H9 (cell line): ENCODE measurements at regions not wholly inside any gene's neighbourhood (a gene's known extent, or its start where the extent isn't known, plus 50 kb on each side); places are given as distances from the start of the nearest gene placed in this dataset.

Experiments
- DNase-seq: peaks from one replicate; pipeline ENCODE4 v3.0.0-alpha.2; 2017
- H2AFZ ChIP-seq: one replicate; pipeline ENCODE4 v1.6.1; 2013; ENCODE audit warnings: mild to moderate bottlenecking, low read length, control low read depth, moderate library complexity
- H2AK5ac ChIP-seq: 2 replicates; pipeline ENCODE4 v1.6.1; 2013; ENCODE audit warnings: low read length, control low read depth, mixed read lengths; ENCODE audit not compliant: insufficient read length
- H2BK120ac ChIP-seq: one replicate; pipeline ENCODE4 v1.6.1; 2013; ENCODE audit warnings: low read depth, mild to moderate bottlenecking, low read length, control low read depth, inconsistent platforms; ENCODE audit not compliant: poor library complexity, severe bottlenecking
- H2BK12ac ChIP-seq: 2 replicates; pipeline ENCODE4 v1.6.1; 2013; ENCODE audit warnings: low read length, control low read depth, mixed read lengths, low read depth; ENCODE audit not compliant: insufficient read length
- H2BK15ac ChIP-seq: 2 replicates; pipeline ENCODE4 v1.6.1; 2013; ENCODE audit warnings: low read depth, low read length, control low read depth
- H2BK20ac ChIP-seq: one replicate; pipeline ENCODE4 v1.6.1; 2013; ENCODE audit warnings: low read depth, mild to moderate bottlenecking, low read length, control low read depth, inconsistent platforms; ENCODE audit not compliant: poor library complexity, severe bottlenecking
- H2BK5ac ChIP-seq: 2 replicates; pipeline ENCODE4 v1.6.1; 2013; ENCODE audit warnings: low read length, control low read depth, mixed read lengths; ENCODE audit not compliant: insufficient read length
- H3K14ac ChIP-seq: 2 replicates; pipeline ENCODE4 v1.6.1; 2013; ENCODE audit warnings: low read length, control low read depth; ENCODE audit not compliant: insufficient read depth
- H3K18ac ChIP-seq: 2 replicates; pipeline ENCODE4 v1.6.1; 2013; ENCODE audit warnings: low read depth, mild to moderate bottlenecking, mixed read lengths, low read length, control low read depth; ENCODE audit not compliant: insufficient read length
- H3K23ac ChIP-seq: 2 replicates; pipeline ENCODE4 v1.6.1; 2013; ENCODE audit warnings: low read length, control low read depth, mixed read lengths, low read depth; ENCODE audit not compliant: insufficient read length
- H3K23me2 ChIP-seq: 2 replicates; pipeline ENCODE4 v1.6.1; 2013; ENCODE audit warnings: low read depth, mild to moderate bottlenecking, mixed read lengths, low read length, control low read depth; ENCODE audit not compliant: insufficient read length, poor library complexity, severe bottlenecking
- H3K27ac ChIP-seq: 2 replicates; pipeline ENCODE4 v1.5.1; 2013; ENCODE audit warnings: low read length, control low read depth, mixed read lengths, low read depth; ENCODE audit not compliant: insufficient read length
- H3K27me3 ChIP-seq: 2 replicates; pipeline ENCODE4 v1.6.1; 2013; ENCODE audit warnings: low read length, control low read depth, inconsistent platforms; ENCODE audit not compliant: insufficient read depth
- H3K4ac ChIP-seq: 2 replicates; pipeline ENCODE4 v1.6.1; 2013; ENCODE audit warnings: low read depth, mild to moderate bottlenecking, control low read depth, inconsistent platforms, low read length, moderate library complexity
- H3K4me1 ChIP-seq: 2 replicates; pipeline ENCODE4 v1.6.1; 2013; ENCODE audit warnings: low read length, control low read depth, inconsistent platforms; ENCODE audit not compliant: insufficient read depth
- H3K4me2 ChIP-seq: 2 replicates; pipeline ENCODE4 v1.6.1; 2013; ENCODE audit warnings: low read length, control low read depth, mixed read lengths; ENCODE audit not compliant: insufficient read length, insufficient read depth
- H3K56ac ChIP-seq: 2 replicates; pipeline ENCODE4 v1.6.1; 2013; ENCODE audit warnings: low read depth, mild to moderate bottlenecking, mixed read lengths, low read length, control low read depth; ENCODE audit not compliant: insufficient read length
- H3K79me1 ChIP-seq: 2 replicates; pipeline ENCODE4 v1.6.1; 2013; ENCODE audit warnings: low read depth, mild to moderate bottlenecking, moderate library complexity, low read length, control low read depth, inconsistent platforms; ENCODE audit not compliant: insufficient read depth, poor library complexity, severe bottlenecking
- H3K79me2 ChIP-seq: 2 replicates; pipeline ENCODE4 v1.6.1; 2013; ENCODE audit warnings: low read length, control low read depth, inconsistent platforms; ENCODE audit not compliant: insufficient read depth
- H3K9ac ChIP-seq: 2 replicates; pipeline ENCODE4 v1.6.1; 2013; ENCODE audit warnings: low read length, control low read depth, mixed read lengths; ENCODE audit not compliant: insufficient read length; ENCODE audit errors: extremely low read depth
- H3K9me3 ChIP-seq: one replicate; pipeline ENCODE4 v1.6.1; 2013; ENCODE audit warnings: low read depth, low read length, inconsistent platforms; ENCODE audit not compliant: control insufficient read depth
- H3T11ph ChIP-seq: one replicate; pipeline ENCODE4 v1.6.1; 2013; ENCODE audit warnings: mild to moderate bottlenecking, low read length, control low read depth, inconsistent platforms
- H4K20me1 ChIP-seq: one replicate; pipeline ENCODE4 v1.6.1; 2013; ENCODE audit not compliant: control insufficient read depth, insufficient read length, insufficient read depth
- H4K5ac ChIP-seq: 2 replicates; pipeline ENCODE4 v1.6.1; 2013; ENCODE audit warnings: low read depth, mild to moderate bottlenecking, mixed read lengths, low read length, control low read depth; ENCODE audit not compliant: insufficient read length
- H4K8ac ChIP-seq: replicated peaks from 2 replicates; pipeline ENCODE4 v1.6.1; 2013; ENCODE audit warnings: low read length, control low read depth, mixed read lengths, low read depth; ENCODE audit not compliant: insufficient read length
- H4K91ac ChIP-seq: 2 replicates; pipeline ENCODE4 v1.6.1; 2013; ENCODE audit warnings: low read depth, mild to moderate bottlenecking, moderate library complexity, mixed read lengths, low read length, control low read depth; ENCODE audit not compliant: insufficient read length
- H3K27ac Mint-ChIP-seq, 3 experiments: 2 replicates in 2 of 3; 3 replicates in 1 of 3; pipeline ENCODE4 v1.8.0; 2020 to 2021; ENCODE audit warnings: mixed read lengths in 3 of 3, mild to moderate bottlenecking in 1 of 3, moderate library complexity in 1 of 3
- H3K27me3 Mint-ChIP-seq: 2 replicates; pipeline ENCODE4 v1.8.0; 2021; ENCODE audit warnings: low read depth, mild to moderate bottlenecking, moderate library complexity, mixed read lengths
- H3K36me3 Mint-ChIP-seq, 3 experiments: 2 replicates in 2 of 3; 3 replicates in 1 of 3; pipeline ENCODE4 v1.8.0; 2020 to 2021; ENCODE audit warnings: low read depth in 3 of 3, mixed read lengths in 3 of 3; ENCODE audit not compliant: insufficient read depth in 1 of 3
- H3K4me1 Mint-ChIP-seq, 2 experiments: 2 replicates each; pipeline ENCODE4 v1.8.0; 2020; ENCODE audit warnings: mixed read lengths in 2 of 2
- H3K4me3 Mint-ChIP-seq, 2 experiments: 2 replicates in 1 of 2; 3 replicates in 1 of 2; pipeline ENCODE4 v1.8.0; 2020 to 2021; ENCODE audit warnings: mild to moderate bottlenecking in 2 of 2, mixed read lengths in 2 of 2, moderate library complexity in 1 of 2
- H3K9me3 Mint-ChIP-seq, 2 experiments: 2 replicates in 1 of 2; 3 replicates in 1 of 2; pipeline ENCODE4 v1.8.0; 2020; ENCODE audit warnings: mild to moderate bottlenecking in 2 of 2, mixed read lengths in 2 of 2, moderate library complexity in 1 of 2
- CTCF ChIP-seq: fragments of 200-600 bp; sonication (generic); conservative IDR thresholded peaks from 3 replicates; pipeline ENCODE4 v1.8.0; 2021; ENCODE audit warnings: antibody characterized with exemption, mild to moderate bottlenecking
- WGBS: extraction: QIAGEN DNeasy Blood & Tissue Kit; methylation state at CpG from one replicate; pipeline ENCODE4 v1.1.7; 2013; ENCODE audit warnings: missing lambda C conversion rate, low lambda C conversion rate, mixed read lengths; ENCODE audit not compliant: insufficient read length; ENCODE audit errors: extremely low coverage; 5-methylcytosine and 5-hydroxymethylcytosine counted together

GRCh38 chr2:392926-393280 lies 105.0 kb upstream of the ALKAL2 start:
- peaks cover 4 to 6% of the 10 kb centered on the region in 2 experiments; a peak in 2 of 5 replicates for H3K9me3 Mint-ChIP-seq

More at GRCh38 chr2:392926-393280, 105.0 kb upstream of the ALKAL2 start:
- Histone ChIP-seq H2AK5ac (no peak overlapping the region), H3K14ac (no peak overlapping the region), H3K4ac (no peak overlapping the region), H2BK12ac (no peak overlapping the region), H2BK5ac (no peak overlapping the region), H3K79me2 (no peaks in the 10 kb centered on the region), H4K5ac (no peak overlapping the region), H3K18ac (no peak overlapping the region), H3K27me3 (no peaks in the 10 kb centered on the region), H3T11ph (no peak overlapping the region), H3K4me1 (no peaks in the 10 kb centered on the region), H4K91ac (no peak overlapping the region), H3K9ac (no peak overlapping the region), H2BK120ac (no peak overlapping the region), H2AFZ (no peak overlapping the region), H3K4me2 (no peak overlapping the region), H2BK15ac (no peak overlapping the region), H2BK20ac (no peak overlapping the region), H3K23me2 (no peaks in the 10 kb centered on the region), H3K27ac (no peak overlapping the region), H3K56ac (no peak overlapping the region), H3K79me1 (no peaks in the 10 kb centered on the region), H3K9me3 (no peaks in the 10 kb centered on the region), H3K23ac (no peak overlapping the region), H4K20me1 (no peaks in the 10 kb centered on the region), H4K8ac (no peak overlapping the region)
- H3K27me3 Mint-ChIP-seq, result peaks cover 3% of the 10 kb centered on the region
- H3K4me1 Mint-ChIP-seq, result peaks cover 6 to 11% of the 10 kb centered on the region in 2 experiments
- no peaks in the 10 kb centered on the region for H3K36me3 Mint-ChIP-seq
- no peak overlapping the region for H3K27ac Mint-ChIP-seq
- DNase-seq, result no peak
- TF ChIP-seq CTCF, result no peak
- no peak overlapping the region; a peak in 1 of 5 replicates for H3K4me3 Mint-ChIP-seq
- WGBS, result no CpG with 5 or more reads among the region's 9 CpGs
